GM10248 (cell line): ENCODE measurements at regions not wholly inside any gene's neighbourhood (a gene's known extent, or its start where the extent isn't known, plus 50 kb on each side); places are given as distances from the start of the nearest gene placed in this dataset.

Experiments
- CTCF ChIA-PET: fragments of 300-600 bp; sonication (Branson Sonifier 250); formaldehyde crosslinking; extraction: SDS; loops from one replicate; lab custom pipeline; 2021; ENCODE audit warnings: antibody characterized with exemption; lab: Yijun Ruan, JAX
- POLR2A ChIA-PET: fragments of 350-650 bp; sonication (Branson Sonifier 250); formaldehyde crosslinking; extraction: SDS; loops from one replicate; lab custom pipeline; 2020; ENCODE audit warnings: antibody characterized with exemption; lab: Yijun Ruan, JAX
- DNase-seq: peaks from one replicate; pipeline ENCODE4 v3.0.0; 2012; ENCODE audit errors: extremely low spot score
- TF ChIP-seq, protein P1 (sequence below): IDR thresholded peaks from 2 replicates; pipeline ENCODE4 v1.5.1; 2012; ENCODE audit warnings: mild to moderate bottlenecking, low read depth; ENCODE audit errors: extremely low read depth, missing control alignments, control extremely low read depth

DNA sequence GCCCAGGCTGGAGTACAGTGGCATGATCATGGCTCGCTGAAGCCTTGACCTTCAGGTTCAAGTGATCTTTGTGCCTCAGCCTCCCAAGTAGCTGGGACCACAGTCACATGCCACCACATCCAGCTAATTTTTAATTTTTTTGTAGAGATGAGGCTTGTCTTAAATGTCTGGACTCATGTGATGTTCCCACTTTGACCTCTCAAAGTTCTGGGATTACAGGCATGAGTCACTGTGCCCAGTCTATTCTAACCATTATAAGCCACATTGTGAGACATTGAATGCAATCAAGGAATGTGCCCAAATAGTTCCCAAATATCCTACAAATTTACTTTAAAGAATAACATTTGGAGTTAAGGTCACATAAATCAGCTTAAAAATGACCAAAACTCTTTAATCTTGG lies 130.7 kb upstream of the ARID2 start:
- ChIA-PET POLR2A (no interaction called here), CTCF (no interaction called here)
- no peak for DNase-seq
- TF ChIP-seq, protein P1, sequence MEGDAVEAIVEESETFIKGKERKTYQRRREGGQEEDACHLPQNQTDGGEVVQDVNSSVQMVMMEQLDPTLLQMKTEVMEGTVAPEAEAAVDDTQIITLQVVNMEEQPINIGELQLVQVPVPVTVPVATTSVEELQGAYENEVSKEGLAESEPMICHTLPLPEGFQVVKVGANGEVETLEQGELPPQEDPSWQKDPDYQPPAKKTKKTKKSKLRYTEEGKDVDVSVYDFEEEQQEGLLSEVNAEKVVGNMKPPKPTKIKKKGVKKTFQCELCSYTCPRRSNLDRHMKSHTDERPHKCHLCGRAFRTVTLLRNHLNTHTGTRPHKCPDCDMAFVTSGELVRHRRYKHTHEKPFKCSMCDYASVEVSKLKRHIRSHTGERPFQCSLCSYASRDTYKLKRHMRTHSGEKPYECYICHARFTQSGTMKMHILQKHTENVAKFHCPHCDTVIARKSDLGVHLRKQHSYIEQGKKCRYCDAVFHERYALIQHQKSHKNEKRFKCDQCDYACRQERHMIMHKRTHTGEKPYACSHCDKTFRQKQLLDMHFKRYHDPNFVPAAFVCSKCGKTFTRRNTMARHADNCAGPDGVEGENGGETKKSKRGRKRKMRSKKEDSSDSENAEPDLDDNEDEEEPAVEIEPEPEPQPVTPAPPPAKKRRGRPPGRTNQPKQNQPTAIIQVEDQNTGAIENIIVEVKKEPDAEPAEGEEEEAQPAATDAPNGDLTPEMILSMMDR: no peak

DNA sequence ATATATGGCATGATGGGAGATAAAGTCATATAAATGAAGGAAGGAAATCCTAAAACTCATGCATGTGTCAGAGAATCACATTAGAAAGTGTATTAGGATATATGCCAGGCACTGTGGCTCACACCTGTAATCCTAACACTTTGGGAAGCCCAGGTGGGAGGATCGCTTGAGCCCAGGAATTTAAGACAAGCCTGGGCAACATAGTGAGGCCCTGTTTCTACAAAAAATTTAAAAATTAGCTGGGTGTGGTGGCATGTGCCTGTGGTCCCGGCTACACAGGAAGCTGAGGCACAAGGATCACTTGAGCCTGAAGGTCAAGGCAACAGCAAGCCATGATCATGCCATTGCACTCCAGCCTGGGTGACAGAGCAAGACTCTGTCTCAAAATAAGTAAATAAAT lies 130.3 kb upstream of the ARID2 start:
- DNase-seq: no peak
- ChIA-PET CTCF (no interaction called here), POLR2A (no interaction called here)
- TF ChIP-seq, protein P1: no peak

DNA sequence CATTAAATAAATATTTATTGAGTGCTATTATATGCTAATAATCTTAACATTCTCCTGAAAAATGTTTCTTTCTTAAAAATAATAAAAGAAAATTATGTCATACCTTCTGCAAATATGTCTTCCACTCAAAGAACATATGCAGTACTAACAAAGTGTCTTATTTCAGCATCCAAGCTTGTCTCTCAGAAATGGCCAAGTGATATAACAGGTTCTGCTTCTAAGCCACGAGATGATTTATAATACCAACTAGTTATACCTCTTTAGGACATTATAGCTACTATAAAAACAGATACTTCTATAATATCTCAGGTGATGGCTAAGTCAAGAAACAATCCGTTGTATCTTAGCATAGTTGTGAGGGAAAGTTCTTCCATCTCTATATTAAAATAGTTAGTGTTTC lies 128.1 kb upstream of the ARID2 start:
- TF ChIP-seq, protein P1: no peak
- DNase-seq: no peak
- POLR2A ChIA-PET: no interaction called here
- CTCF ChIA-PET: interaction anchor here (0.9 to 1.3 kb wide), 3 partner anchors 9 to 58 kb away, joined by 3 to 4 read pairs (median 4); no protein-coding TSS in a partner anchor

DNA sequence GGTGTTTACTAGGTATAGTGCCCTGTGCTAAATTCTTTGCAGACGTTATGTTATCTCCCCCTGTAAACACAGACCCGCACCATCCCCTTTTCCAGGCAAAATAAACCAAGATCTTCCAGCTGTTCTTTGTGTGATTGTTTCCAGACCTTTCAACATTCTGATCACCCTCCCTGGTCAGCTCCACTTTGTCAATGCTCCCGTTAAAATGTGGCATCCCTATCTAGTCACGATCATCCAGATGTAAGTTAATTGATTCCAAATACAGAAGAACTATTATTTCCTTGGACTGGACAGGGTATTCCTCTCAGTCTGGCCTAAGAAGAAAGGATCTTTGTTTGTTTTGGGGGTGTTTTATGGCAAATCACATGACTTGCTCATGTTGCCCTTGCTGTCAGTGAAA lies 127.6 kb upstream of the ARID2 start:
- no peak for DNase-seq
- CTCF ChIA-PET: interaction anchor here (0.9 to 1.3 kb wide), 3 partner anchors 8 to 58 kb away, joined by 3 to 4 read pairs (median 4); no protein-coding TSS in a partner anchor
- TF ChIP-seq, protein P1: no peak
- POLR2A ChIA-PET: no interaction called here

DNA sequence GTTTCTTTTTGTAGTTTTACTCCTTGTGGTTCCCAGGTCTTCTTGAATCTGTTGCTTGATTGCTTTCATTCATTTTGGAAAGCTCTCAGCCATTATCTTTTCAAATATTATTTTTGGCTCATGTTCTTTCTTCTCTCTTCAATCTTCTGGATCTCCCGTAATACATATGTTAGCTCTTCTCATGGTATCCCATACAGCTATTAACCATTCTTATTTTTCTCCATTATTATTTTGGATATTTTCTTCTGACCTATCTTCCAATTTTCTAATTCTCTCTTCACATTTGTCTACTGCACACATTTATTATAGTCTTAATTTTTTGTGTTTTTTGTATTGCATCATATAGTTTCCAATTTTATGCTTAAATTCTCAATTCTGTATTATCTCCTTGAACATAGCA lies 123.9 kb upstream of the ARID2 start:
- TF ChIP-seq, protein P1: no peak
- CTCF ChIA-PET: interaction anchor here (1.4 to 1.6 kb wide), 3 partner anchors 10 to 34 kb away, joined by 3 read pairs; no protein-coding TSS in a partner anchor
- POLR2A ChIA-PET: no interaction called here
- no peak for DNase-seq

DNA sequence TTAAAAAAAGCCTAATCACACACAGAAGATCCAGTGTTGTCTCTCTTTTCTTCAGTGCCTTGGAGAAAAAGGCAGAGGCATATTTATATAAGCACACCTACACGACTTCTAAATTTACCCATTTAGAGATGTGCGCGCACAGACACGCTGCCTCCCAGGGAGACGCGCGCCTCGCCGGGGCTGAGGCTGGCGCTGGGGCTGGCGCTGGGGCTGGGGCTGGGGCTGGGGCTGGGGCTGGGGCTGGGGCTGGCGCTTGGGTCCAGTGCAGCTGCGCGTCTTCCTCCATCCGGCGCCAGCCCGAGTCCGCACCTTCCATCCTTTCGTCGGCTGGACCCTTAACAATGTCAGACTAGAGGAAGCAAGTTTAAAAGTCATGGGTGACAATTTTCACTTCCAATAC lies 118.4 kb upstream of the ARID2 start:
- peak; percentile 21 for DNase-seq
- ChIA-PET POLR2A (no interaction called here), CTCF (no interaction called here)
- TF ChIP-seq, protein P1: no peak
